ENCODE measurements at regions not wholly inside any gene's neighbourhood (a gene's known extent, or its start where the extent isn't known, plus 50 kb on each side); places are given as distances from the start of the nearest gene placed in this dataset.

GRCh38 chr1:42043811-42044210 lies 109.4 kb upstream of the GUCA2B start:
- no peak overlapping the region for H3K4me3 ChIP-seq (ENCODE audit: low read depth, low read length)
- no peak for TF ChIP-seq CTCF (conservative IDR thresholded peaks at IDR 0.05; ENCODE audit: low read depth, low read length)
- DNase-seq (ENCODE audit: low read depth), result no peak

GRCh38 chr1:42043182-42043581 lies 110.0 kb upstream of the GUCA2B start:
- TF ChIP-seq CTCF (conservative IDR thresholded peaks at IDR 0.05; ENCODE audit: low read depth, low read length), result no peak
- no peak overlapping the region for H3K4me3 ChIP-seq (ENCODE audit: low read depth, low read length)
- no peak for DNase-seq (ENCODE audit: low read depth)

- no peak for DNase-seq (ENCODE audit: low read depth)
- H3K4me3 ChIP-seq (ENCODE audit: low read depth, low read length), result no peak overlapping the region
- no peak for TF ChIP-seq CTCF (conservative IDR thresholded peaks at IDR 0.05; ENCODE audit: low read depth, low read length)
These were observed 112.2 kb upstream of the GUCA2B start for GRCh38 chr1:42041031-42041430.

- no peak for DNase-seq (ENCODE audit: low read depth)
- TF ChIP-seq CTCF (conservative IDR thresholded peaks at IDR 0.05; ENCODE audit: low read depth, low read length), result no peak
- H3K4me3 ChIP-seq (ENCODE audit: low read depth, low read length), result no peak overlapping the region
These were observed 113.1 kb upstream of the GUCA2B start for GRCh38 chr1:42040159-42040558.

GRCh38 chr1:42038261-42038660 lies 114.9 kb upstream of the GUCA2B start:
- H3K4me3 ChIP-seq (ENCODE audit: low read depth, low read length), result no peak overlapping the region
- DNase-seq (ENCODE audit: low read depth), result no peak
- TF ChIP-seq CTCF (conservative IDR thresholded peaks at IDR 0.05; ENCODE audit: low read depth, low read length), result no peak

GRCh38 chr1:42037586-42037985 lies 115.6 kb upstream of the GUCA2B start:
- H3K4me3 ChIP-seq (ENCODE audit: low read depth, low read length), result no peak overlapping the region
- DNase-seq (ENCODE audit: low read depth), result no peak
- no peak for TF ChIP-seq CTCF (conservative IDR thresholded peaks at IDR 0.05; ENCODE audit: low read depth, low read length)

GRCh38 chr1:42037161-42037560 lies 116.0 kb upstream of the GUCA2B start:
- TF ChIP-seq CTCF (conservative IDR thresholded peaks at IDR 0.05; ENCODE audit: low read depth, low read length), result no peak
- no peak for DNase-seq (ENCODE audit: low read depth)
- no peak overlapping the region for H3K4me3 ChIP-seq (ENCODE audit: low read depth, low read length)

All from choroid plexus epithelial cell (primary cell).